Esophagus (tissue), 2 donors: ENCODE measurements at regions not wholly inside any gene's neighbourhood (a gene's known extent, or its start where the extent isn't known, plus 50 kb on each side); places are given as distances from the start of the nearest gene placed in this dataset.

Source experiments
- H3K27ac ChIP-seq, 2 donors: one replicate each; pipeline ENCODE4 v1.5.1; 2013; ENCODE audit warnings: low read depth in 2 of 2, mild to moderate bottlenecking in 2 of 2, inconsistent platforms in 1 of 2, low read length in 1 of 2, moderate library complexity in 1 of 2
- H3K27me3 ChIP-seq, 2 donors: one replicate each; pipeline ENCODE4 v1.6.1; 2013; ENCODE audit warnings: low read length in 2 of 2, control low read depth in 1 of 2, mild to moderate bottlenecking in 1 of 2; ENCODE audit not compliant: insufficient read depth in 2 of 2, control insufficient read depth in 1 of 2
- H3K36me3 ChIP-seq, 2 donors: one replicate each; pipeline ENCODE4 v1.6.1; 2013; ENCODE audit warnings: low read length in 1 of 2; ENCODE audit not compliant: control insufficient read depth in 2 of 2, insufficient read depth in 2 of 2
- H3K4me1 ChIP-seq, 2 donors: one replicate each; pipeline ENCODE4 v1.6.1; 2013; ENCODE audit warnings: low read length in 1 of 2; ENCODE audit not compliant: control insufficient read depth in 2 of 2, insufficient read depth in 2 of 2
- H3K4me3 ChIP-seq, 2 donors: one replicate each; pipeline ENCODE4 v1.5.1; 2013; ENCODE audit warnings: low read length in 2 of 2, mild to moderate bottlenecking in 2 of 2, low read depth in 1 of 2, moderate library complexity in 1 of 2
- H3K9me3 ChIP-seq, 2 donors: one replicate each; pipeline ENCODE4 v1.6.1; 2013; ENCODE audit warnings: mild to moderate bottlenecking in 2 of 2, low read depth in 1 of 2, low read length in 1 of 2, moderate library complexity in 1 of 2; ENCODE audit not compliant: control insufficient read depth in 2 of 2, insufficient read depth in 1 of 2
- WGBS, 2 donors: extraction: QIAGEN DNeasy Blood & Tissue Kit; methylation state at CpG; one replicate each; pipeline ENCODE4 v1.1.7; 2013; 5-methylcytosine and 5-hydroxymethylcytosine counted together
- donor health status: healthy with polysubstance abuse.
- donor health status: Bipolar disorder and iron deficiency.

- H3K4me1 ChIP-seq = no peaks in the 10 kb centered on the region
- H3K4me3 ChIP-seq = no peak overlapping the region
- no peaks in the 10 kb centered on the region for H3K36me3 ChIP-seq
- no peaks in the 10 kb centered on the region for H3K27me3 ChIP-seq
- no peaks in the 10 kb centered on the region for H3K9me3 ChIP-seq
- no peak overlapping the region for H3K27ac ChIP-seq
- WGBS, 2 donors = 70 to 73% methylated on average over 2 of the region's 2 CpGs
Observed at GRCh38 chr9:107948601-107949000, 459.0 kb upstream of the KLF4 start.

- 82 to 83% methylated on average over 6 of the region's 6 CpGs for WGBS, 2 donors
- no peak overlapping the region for H3K4me3 ChIP-seq
- H3K4me1 ChIP-seq = no peaks in the 10 kb centered on the region
Observed at GRCh38 chr9:107948086-107948485, 458.5 kb upstream of the KLF4 start.

GRCh38 chr9:107946364-107947141, 457.0 kb upstream of the KLF4 start:
- H3K27me3 ChIP-seq = no peaks in the 10 kb centered on the region
- WGBS, 2 donors = 53 to 79% methylated on average over 5 of the region's 5 CpGs
- no peaks in the 10 kb centered on the region for H3K4me1 ChIP-seq
- H3K9me3 ChIP-seq = no peaks in the 10 kb centered on the region
- H3K27ac ChIP-seq = no peak overlapping the region
- H3K4me3 ChIP-seq = no peak overlapping the region
- H3K36me3 ChIP-seq = no peaks in the 10 kb centered on the region

More at GRCh38 chr9:107948086-107948485, 458.5 kb upstream of the KLF4 start:
- no peaks in the 10 kb centered on the region for H3K27me3 ChIP-seq
- no peaks in the 10 kb centered on the region for H3K36me3 ChIP-seq
- H3K27ac ChIP-seq = no peak overlapping the region
- H3K9me3 ChIP-seq = no peaks in the 10 kb centered on the region

- H3K4me1 ChIP-seq = no peaks in the 10 kb centered on the region
- 73 to 76% methylated on average over 2 of the region's 2 CpGs for WGBS, 2 donors
Observed at GRCh38 chr9:107945961-107946360, 456.4 kb upstream of the KLF4 start.

GRCh38 chr9:107945493-107945892, 455.9 kb upstream of the KLF4 start:
- Histone ChIP-seq H3K4me3 (no peak overlapping the region), H3K9me3 (no peaks in the 10 kb centered on the region), H3K27ac (no peak overlapping the region), H3K36me3 (no peaks in the 10 kb centered on the region), H3K4me1 (no peaks in the 10 kb centered on the region), H3K27me3 (no peaks in the 10 kb centered on the region)
- WGBS, 2 donors = 46 to 48% methylated on average over 2 of the region's 2 CpGs

More at GRCh38 chr9:107945961-107946360, 456.4 kb upstream of the KLF4 start:
- H3K9me3 ChIP-seq = no peaks in the 10 kb centered on the region
- H3K27ac ChIP-seq = no peak overlapping the region
- no peak overlapping the region for H3K4me3 ChIP-seq
- H3K27me3 ChIP-seq = no peaks in the 10 kb centered on the region
- H3K36me3 ChIP-seq = no peaks in the 10 kb centered on the region

- Histone ChIP-seq H3K4me3 (no peak overlapping the region), H3K27ac (no peak overlapping the region), H3K9me3 (no peaks in the 10 kb centered on the region), H3K27me3 (no peaks in the 10 kb centered on the region), H3K36me3 (no peaks in the 10 kb centered on the region), H3K4me1 (no peaks in the 10 kb centered on the region)
- WGBS, 2 donors = 92 to 93% methylated on average over 10 of the region's 10 CpGs
Observed at GRCh38 chr9:107944387-107944786, 454.8 kb upstream of the KLF4 start.

GRCh38 chr9:107943901-107944300, 454.3 kb upstream of the KLF4 start:
- Histone ChIP-seq H3K27me3 (no peaks in the 10 kb centered on the region), H3K9me3 (no peaks in the 10 kb centered on the region), H3K36me3 (no peaks in the 10 kb centered on the region), H3K27ac (no peak overlapping the region), H3K4me3 (no peak overlapping the region), H3K4me1 (no peaks in the 10 kb centered on the region)
- WGBS, 2 donors = 72 to 83% methylated on average over 3 of the region's 3 CpGs

GRCh38 chr9:107942856-107943255, 453.3 kb upstream of the KLF4 start:
- H3K4me3 ChIP-seq = no peak overlapping the region
- 84 to 88% methylated on average over 2 of the region's 2 CpGs for WGBS, 2 donors
- no peaks in the 10 kb centered on the region for H3K9me3 ChIP-seq
- no peak overlapping the region for H3K27ac ChIP-seq
- no peaks in the 10 kb centered on the region for H3K36me3 ChIP-seq
- H3K27me3 ChIP-seq = no peaks in the 10 kb centered on the region
- no peaks in the 10 kb centered on the region for H3K4me1 ChIP-seq

GRCh38 chr9:107942291-107942690, 452.7 kb upstream of the KLF4 start:
- no peaks in the 10 kb centered on the region for H3K36me3 ChIP-seq
- no peaks in the 10 kb centered on the region for H3K4me1 ChIP-seq
- H3K27ac ChIP-seq = no peak overlapping the region
- 77 to 83% methylated on average over 1 of the region's 1 CpG for WGBS, 2 donors
- H3K9me3 ChIP-seq = no peaks in the 10 kb centered on the region
- no peaks in the 10 kb centered on the region for H3K27me3 ChIP-seq
- no peak overlapping the region for H3K4me3 ChIP-seq
